WTC11 (cell line): ENCODE measurements at regions not wholly inside any gene's neighbourhood (a gene's known extent, or its start where the extent isn't known, plus 50 kb on each side); places are given as distances from the start of the nearest gene placed in this dataset.
A peak's percentile ranks its signal among the peaks of the same experiment; 100 is the strongest.

Source experiments
- ATAC-seq: fragments of 200-7000 bp; cut with Tn5 transposase; 2 replicates; pipeline ENCODE4 v1.10.0; 2021; ENCODE audit warnings: mild to moderate bottlenecking, moderate library complexity
- CTCF ChIA-PET: fragments of 300-600 bp; sonication (Branson Sonifier 250); formaldehyde crosslinking; loops from one replicate; lab custom pipeline; 2021; ENCODE audit warnings: antibody characterized with exemption; lab: Charles Lee
- POLR2A ChIA-PET: fragments of 350-600 bp; sonication (Branson Sonifier 250); formaldehyde crosslinking; loops from one replicate; lab custom pipeline; 2021; ENCODE audit warnings: antibody characterized with exemption; lab: Charles Lee
- DNase-seq: peaks from one replicate; pipeline ENCODE4 v3.0.0; 2021; ENCODE audit warnings: low spot score
- H3K27ac Mint-ChIP-seq: 2 replicates; pipeline ENCODE4 v1.8.0; 2021; ENCODE audit warnings: mixed read lengths
- H3K27me3 Mint-ChIP-seq: 2 replicates; pipeline ENCODE4 v1.8.0; 2021; ENCODE audit warnings: low read depth, mild to moderate bottlenecking, moderate library complexity, mixed read lengths
- H3K36me3 Mint-ChIP-seq: 2 replicates; pipeline ENCODE4 v1.8.0; 2021; ENCODE audit warnings: mixed read lengths
- H3K4me1 Mint-ChIP-seq: 2 replicates; pipeline ENCODE4 v1.8.0; 2022; ENCODE audit warnings: mixed read lengths
- H3K4me3 Mint-ChIP-seq: 2 replicates; pipeline ENCODE4 v1.8.0; 2021; ENCODE audit warnings: mild to moderate bottlenecking, moderate library complexity, mixed read lengths
- H3K9me3 Mint-ChIP-seq: 2 replicates; pipeline ENCODE4 v1.8.0; 2021; ENCODE audit warnings: mixed read lengths
- AFF4 ChIP-seq: sonication (generic); formaldehyde crosslinking; IDR thresholded peaks from 2 replicates; pipeline ENCODE4 v1.8.1; 2023; ENCODE audit warnings: mild to moderate bottlenecking, missing genetic modification reagents, borderline replicate concordance
- ATF6 ChIP-seq: sonication (generic); formaldehyde crosslinking; IDR thresholded peaks from 2 replicates; pipeline ENCODE4 v1.8.1; 2023; ENCODE audit warnings: mild to moderate bottlenecking, missing genetic modification reagents
- CREM ChIP-seq: sonication (generic); formaldehyde crosslinking; IDR thresholded peaks from 2 replicates; pipeline ENCODE4 v1.8.1; 2022; ENCODE audit warnings: mild to moderate bottlenecking, missing genetic modification reagents, moderate library complexity
- CTCF ChIP-seq: fragments of 200-600 bp; IDR thresholded peaks from 2 replicates; pipeline ENCODE4 v1.8.0; 2022; ENCODE audit warnings: antibody characterized with exemption
- EMX1 ChIP-seq: fragments of 250-450 bp; sonication (Bioruptor Pico); IDR thresholded peaks from 2 replicates; pipeline ENCODE4 v1.8.0; 2021; ENCODE audit warnings: mild to moderate bottlenecking
- HMGXB4 ChIP-seq: sonication (generic); formaldehyde crosslinking; IDR thresholded peaks from 2 replicates; pipeline ENCODE4 v1.8.1; 2023; ENCODE audit warnings: mild to moderate bottlenecking, moderate library complexity, missing genetic modification reagents
- MLX ChIP-seq: sonication (generic); formaldehyde crosslinking; IDR thresholded peaks from 2 replicates; pipeline ENCODE4 v1.8.1; 2023; ENCODE audit warnings: mild to moderate bottlenecking, missing genetic modification reagents, moderate library complexity
- NR2C2 ChIP-seq: sonication (generic); formaldehyde crosslinking; IDR thresholded peaks from 2 replicates; pipeline ENCODE4 v1.8.0; 2022; ENCODE audit warnings: mild to moderate bottlenecking, missing genetic modification reagents
- RORB ChIP-seq: fragments of 250-450 bp; sonication (Bioruptor Pico); IDR thresholded peaks from 2 replicates; pipeline ENCODE4 v1.9.0; 2021; ENCODE audit warnings: mild to moderate bottlenecking
- SMAD4 ChIP-seq: sonication (generic); formaldehyde crosslinking; IDR thresholded peaks from 2 replicates; pipeline ENCODE4 v1.8.0; 2022; ENCODE audit warnings: mild to moderate bottlenecking, missing genetic modification reagents
- USF1 ChIP-seq: sonication (generic); formaldehyde crosslinking; IDR thresholded peaks from 2 replicates; pipeline ENCODE4 v1.8.0; 2022; ENCODE audit warnings: mild to moderate bottlenecking, missing genetic modification reagents
- ZBTB43 ChIP-seq: sonication (generic); formaldehyde crosslinking; IDR thresholded peaks from 2 replicates; pipeline ENCODE4 v1.8.1; 2023; ENCODE audit warnings: mild to moderate bottlenecking, missing genetic modification reagents
- ZNF219 ChIP-seq: sonication (generic); formaldehyde crosslinking; IDR thresholded peaks from 2 replicates; pipeline ENCODE4 v1.8.0; 2023; ENCODE audit warnings: missing genetic modification reagents, mild to moderate bottlenecking, borderline replicate concordance
- ZNF532 ChIP-seq: fragments of 250-450 bp; sonication (Bioruptor Pico); IDR thresholded peaks from 2 replicates; pipeline ENCODE4 v1.9.0; 2021; ENCODE audit warnings: mild to moderate bottlenecking, borderline replicate concordance
- ZNF671 ChIP-seq: fragments of 250-450 bp; sonication (Bioruptor Pico); IDR thresholded peaks from 2 replicates; pipeline ENCODE4 v1.8.0; 2021; ENCODE audit warnings: mild to moderate bottlenecking

- peak; percentile 61 for ATAC-seq
- Mint-ChIP-seq H3K36me3 (no peaks in the 10 kb centered on the region), H3K27ac (no peak overlapping the region), H3K4me3 (no peak overlapping the region), H3K4me1 (peaks cover 3% of the 10 kb centered on the region), H3K27me3 (peaks cover 77% of the 10 kb centered on the region)
- POLR2A ChIA-PET, result interaction anchor here (1.1 kb wide), 1 partner anchor 166 kb away, joined by 4 read pairs; no protein-coding TSS in a partner anchor
- CTCF ChIA-PET, result interaction anchor here (0.6 to 6.1 kb wide), 74 partner anchors 11 to 532 kb away, joined by 3 to 91 read pairs (median 4); partner anchors contain the start of gene GNAZ
- TF ChIP-seq CTCF, result 0 out of 2 replicates have a peak, but pooled peaks have one; percentile 16
- no peak for TF ChIP-seq ZNF532 (CRISPR knock-in tag)
- TF ChIP-seq, all 79 proteins: peak for 1
- DNase-seq, result peak; percentile 75
- H3K9me3 Mint-ChIP-seq, result peaks cover 7% of the 10 kb centered on the region
These were observed 67.0 kb downstream of the IGLL5 start for GRCh38 chr22:22954656-22955055.

GRCh38 chr22:22955276-22955798, 67.7 kb downstream of the IGLL5 start:
- ATAC-seq (no peak), DNase-seq (no peak)
- POLR2A ChIA-PET, result interaction anchor here (1.1 kb wide), 1 partner anchor 167 kb away, joined by 4 read pairs; no protein-coding TSS in a partner anchor
- H3K36me3 Mint-ChIP-seq, result no peaks in the 10 kb centered on the region
- no peak overlapping the region for H3K4me3 Mint-ChIP-seq
- peaks cover 71% of the 10 kb centered on the region for H3K27me3 Mint-ChIP-seq
- H3K4me1 Mint-ChIP-seq, result peaks cover 9% of the 10 kb centered on the region
- H3K9me3 Mint-ChIP-seq, result peaks cover 7% of the 10 kb centered on the region
- CTCF ChIA-PET, result interaction anchor here (0.6 to 6.1 kb wide), 66 partner anchors 12 to 491 kb away, joined by 3 to 91 read pairs (median 5); partner anchors contain the start of gene GNAZ
- no peak overlapping the region for H3K27ac Mint-ChIP-seq
- TF ChIP-seq CREM (CRISPR knock-in tag) (no peak), ZNF219 (CRISPR knock-in tag) (no peak), HMGXB4 (no peak), ATF6 (CRISPR knock-in tag) (no peak), NR2C2 (CRISPR knock-in tag) (no peak), RORB (CRISPR knock-in tag) (no peak), SMAD4 (CRISPR knock-in tag) (no peak), MLX (CRISPR knock-in tag) (no peak), EMX1 (no peak), ZBTB43 (CRISPR knock-in tag) (no peak), AFF4 (CRISPR knock-in tag) (no peak), USF1 (CRISPR knock-in tag) (no peak), ZNF671 (CRISPR knock-in tag) (no peak)
